Brain microvascular endothelial cell (primary cell): ENCODE measurements at regions not wholly inside any gene's neighbourhood (a gene's known extent, or its start where the extent isn't known, plus 50 kb on each side); places are given as distances from the start of the nearest gene placed in this dataset.

Source experiments
- DNase-seq: peaks from one replicate; pipeline ENCODE4 v3.0.0-alpha.2; 2020
- H3K27ac ChIP-seq: fragments of 250-450 bp; sonication (Bioruptor Pico); 2 replicates; pipeline ENCODE4 v1.5.1; 2020; ENCODE audit warnings: mild to moderate bottlenecking, moderate library complexity
- H3K27me3 ChIP-seq: fragments of 250-450 bp; sonication (Bioruptor Pico); replicated peaks from 2 replicates; pipeline ENCODE4 v1.5.1; 2020; ENCODE audit warnings: mild to moderate bottlenecking
- H3K36me3 ChIP-seq: fragments of 250-450 bp; sonication (Bioruptor Pico); replicated peaks from 2 replicates; pipeline ENCODE4 v1.5.1; 2020; ENCODE audit warnings: mild to moderate bottlenecking
- H3K4me3 ChIP-seq: 2 replicates; pipeline ENCODE4 v1.5.1; 2011; ENCODE audit warnings: low read depth, mild to moderate bottlenecking, control low read depth, low read length, moderate library complexity
- CTCF ChIP-seq: IDR thresholded peaks from 2 replicates; pipeline ENCODE4 v1.5.1; 2011; ENCODE audit warnings: low read depth, mild to moderate bottlenecking, moderate library complexity, low read length, control low read depth, inconsistent platforms; ENCODE audit errors: missing control alignments
- in situ Hi-C: cut with HindIII; loops from 2 replicates; pipeline ENCODE4 v1.10.0; 2017; ENCODE audit warnings: low sequenced_read_pairs, low pct_ligation_motif_present

GRCh38 chr19:29088761-29089160, 124.2 kb downstream of the UQCRFS1 start:
- no peak for DNase-seq
- Histone ChIP-seq H3K27ac (no peak overlapping the region), H3K36me3 (no peaks in the 10 kb centered on the region), H3K4me3 (no peak overlapping the region), H3K27me3 (no peaks in the 10 kb centered on the region)
- no peak for TF ChIP-seq CTCF
- in situ Hi-C loops: no loop called here

GRCh38 chr19:29086646-29087045, 126.3 kb downstream of the UQCRFS1 start:
- no peak for DNase-seq
- in situ Hi-C loops: no loop called here
- no peaks in the 10 kb centered on the region for H3K36me3 ChIP-seq

GRCh38 chr19:29086182-29086581, 126.8 kb downstream of the UQCRFS1 start:
- in situ Hi-C loops: no loop called here
- Histone ChIP-seq H3K27me3 (no peaks in the 10 kb centered on the region), H3K27ac (no peak overlapping the region), H3K36me3 (no peaks in the 10 kb centered on the region), H3K4me3 (no peak overlapping the region)
- no peak for TF ChIP-seq CTCF
- DNase-seq: no peak

More at GRCh38 chr19:29086646-29087045, 126.3 kb downstream of the UQCRFS1 start:
- no peak overlapping the region for H3K27ac ChIP-seq
- no peak overlapping the region for H3K4me3 ChIP-seq
- no peak for TF ChIP-seq CTCF
- H3K27me3 ChIP-seq: no peaks in the 10 kb centered on the region

- in situ Hi-C loops: no loop called here
- H3K36me3 ChIP-seq: no peaks in the 10 kb centered on the region
- no peaks in the 10 kb centered on the region for H3K27me3 ChIP-seq
- H3K4me3 ChIP-seq: no peak overlapping the region
- no peak for TF ChIP-seq CTCF
- DNase-seq: no peak
- H3K27ac ChIP-seq: no peak overlapping the region
Measured at GRCh38 chr19:29085630-29086029, 127.3 kb downstream of the UQCRFS1 start.

- Histone ChIP-seq H3K27ac (no peak overlapping the region), H3K36me3 (no peaks in the 10 kb centered on the region), H3K27me3 (no peaks in the 10 kb centered on the region), H3K4me3 (no peak overlapping the region)
- no peak for DNase-seq
- no peak for TF ChIP-seq CTCF
- in situ Hi-C loops: no loop called here
Measured at GRCh38 chr19:29085206-29085605, 127.7 kb downstream of the UQCRFS1 start.

- H3K36me3 ChIP-seq: no peaks in the 10 kb centered on the region
- no peak overlapping the region for H3K27ac ChIP-seq
- no peak for TF ChIP-seq CTCF
- H3K27me3 ChIP-seq: no peaks in the 10 kb centered on the region
- no peak for DNase-seq
- in situ Hi-C loops: no loop called here
- no peak overlapping the region for H3K4me3 ChIP-seq
Measured at GRCh38 chr19:29084266-29084665, 128.7 kb downstream of the UQCRFS1 start.
